GM12891 (cell line): ENCODE measurements at regions not wholly inside any gene's neighbourhood (a gene's known extent, or its start where the extent isn't known, plus 50 kb on each side); places are given as distances from the start of the nearest gene placed in this dataset.

ENCODE experiments used
- PAX5 ChIP-seq: IDR thresholded peaks from 2 replicates; pipeline ENCODE4 v1.6.1; 2011; ENCODE audit warnings: low read length, moderate library complexity, mild to moderate bottlenecking; ENCODE audit not compliant: insufficient read depth, severe bottlenecking
- POLR2A ChIP-seq: IDR thresholded peaks from 2 replicates; pipeline ENCODE4 v1.6.1; 2011; ENCODE audit warnings: low read depth, low read length, control low read depth
- TAF1 ChIP-seq: IDR thresholded peaks from 2 replicates; pipeline ENCODE4 v1.6.1; 2011; ENCODE audit warnings: low read depth, low read length, control low read depth

DNA sequence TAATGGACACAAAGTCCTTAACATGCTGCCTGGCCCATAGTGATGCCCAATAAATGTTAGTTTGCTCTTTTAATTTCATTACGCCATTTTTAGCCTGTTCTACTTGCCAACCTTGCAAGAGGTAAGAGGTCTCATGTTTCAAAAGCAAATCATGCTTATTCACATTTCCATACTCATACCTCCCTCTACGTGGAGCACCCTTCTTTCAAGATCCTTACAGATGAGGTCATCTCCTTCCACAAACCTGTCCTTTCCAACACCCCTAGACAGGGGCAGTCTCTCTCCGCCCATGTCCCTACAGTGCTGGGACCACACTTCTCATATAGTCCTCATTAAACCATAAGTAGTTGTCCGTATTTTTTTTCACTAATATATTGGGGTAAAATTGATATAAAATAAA lies 271.3 kb downstream of the FGFR2 start:
- TF ChIP-seq TAF1 (no peak), POLR2A (no peak), PAX5 (no peak)
